Stimulated activated CD8-positive, alpha-beta memory T cell treated with anti-CD3 and anti-CD28 coated beads, Interleukin-4, amount 100 ng/mL, for 1 hour (primary cell): ENCODE measurements at regions not wholly inside any gene's neighbourhood (a gene's known extent, or its start where the extent isn't known, plus 50 kb on each side); places are given as distances from the start of the nearest gene placed in this dataset.

Experiments used
- DNase-seq, 2 donors: peaks; one replicate each; pipeline ENCODE4 v3.0.0-alpha.2; 2020; ENCODE audit warnings: low read depth in 2 of 2, low spot score in 1 of 2

- DNase-seq: no peak
These were observed 297.6 kb upstream of the SP8 start for GRCh38 chr7:21084286-21084685.

GRCh38 chr7:21086688-21087087, 300.0 kb upstream of the SP8 start:
- DNase-seq: no peak

GRCh38 chr7:21089653-21090052, 303.0 kb upstream of the SP8 start:
- no peak for DNase-seq

- no peak for DNase-seq
These were observed 306.3 kb upstream of the SP8 start for GRCh38 chr7:21092766-21093702.

GRCh38 chr7:21094589-21094988, 307.9 kb upstream of the SP8 start:
- no peak for DNase-seq

- no peak for DNase-seq
These were observed 312.7 kb upstream of the SP8 start for GRCh38 chr7:21099432-21099831.

- no peak for DNase-seq
These were observed 313.3 kb upstream of the SP8 start for GRCh38 chr7:21099955-21100354.

- no peak for DNase-seq
These were observed 314.9 kb upstream of the SP8 start for GRCh38 chr7:21101541-21101940.

GRCh38 chr7:21103426-21104123, 316.9 kb upstream of the SP8 start:
- no peak for DNase-seq

GRCh38 chr7:21104124-21104500, 317.4 kb upstream of the SP8 start:
- no peak for DNase-seq

- DNase-seq: no peak
These were observed 319.6 kb upstream of the SP8 start for GRCh38 chr7:21106296-21106732.

- DNase-seq: no peak
These were observed 320.4 kb upstream of the SP8 start for GRCh38 chr7:21107101-21107500.

- DNase-seq: no peak
These were observed 319.7 kb upstream of the SP4 start for GRCh38 chr7:21108182-21108581.

- no peak for DNase-seq
These were observed 314.1 kb upstream of the SP4 start for GRCh38 chr7:21113609-21114415.

GRCh38 chr7:21123586-21123985, 304.3 kb upstream of the SP4 start:
- DNase-seq: no peak

GRCh38 chr7:21125297-21125696, 302.6 kb upstream of the SP4 start:
- DNase-seq: no peak

GRCh38 chr7:21128062-21128817, 299.6 kb upstream of the SP4 start:
- DNase-seq: no peak

- no peak for DNase-seq
These were observed 296.0 kb upstream of the SP4 start for GRCh38 chr7:21131897-21132296.

- no peak for DNase-seq
These were observed 293.3 kb upstream of the SP4 start for GRCh38 chr7:21134631-21135030.

- DNase-seq: no peak
These were observed 292.4 kb upstream of the SP4 start for GRCh38 chr7:21135437-21135836.

GRCh38 chr7:21137640-21138039, 290.2 kb upstream of the SP4 start:
- DNase-seq: no peak
